Fibroblast of the conjunctiva (primary cell): ENCODE measurements at regions not wholly inside any gene's neighbourhood (a gene's known extent, or its start where the extent isn't known, plus 50 kb on each side); places are given as distances from the start of the nearest gene placed in this dataset.
"Not testable (repeated sequence)": the region's sequence is repeated elsewhere in the genome, so short reads cannot be mapped to it uniquely, and the experiment has no call there.

Experiments
- DNase-seq: peaks from one replicate; pipeline ENCODE4 v3.0.0-alpha.2; 2010; ENCODE audit warnings: low read depth

GRCh38 chr16:80121522-80121909 lies 419.3 kb upstream of the DYNLRB2 start:
- DNase-seq: no peak

- DNase-seq: no peak
These were observed 419.8 kb upstream of the DYNLRB2 start for GRCh38 chr16:80120899-80121521.

- no peak for DNase-seq
These were observed 423.1 kb upstream of the DYNLRB2 start for GRCh38 chr16:80117556-80118130.

GRCh38 chr16:80116711-80117110 lies 424.1 kb upstream of the DYNLRB2 start:
- no peak for DNase-seq

GRCh38 chr16:80114699-80115098 lies 426.1 kb upstream of the DYNLRB2 start:
- no peak for DNase-seq

GRCh38 chr16:80113873-80114574 lies 426.8 kb upstream of the DYNLRB2 start:
- DNase-seq: no peak

GRCh38 chr16:80109581-80109980 lies 431.2 kb upstream of the DYNLRB2 start:
- no peak for DNase-seq

- DNase-seq: no peak
These were observed 432.9 kb upstream of the DYNLRB2 start for GRCh38 chr16:80107900-80108299.

- DNase-seq: no peak
These were observed 435.0 kb upstream of the DYNLRB2 start for GRCh38 chr16:80105751-80106150.

GRCh38 chr16:80105160-80105559 lies 435.6 kb upstream of the DYNLRB2 start:
- no peak for DNase-seq

- no peak for DNase-seq
These were observed 436.4 kb upstream of the DYNLRB2 start for GRCh38 chr16:80104401-80104800.

GRCh38 chr16:80103463-80103862 lies 437.3 kb upstream of the DYNLRB2 start:
- DNase-seq: no peak

GRCh38 chr16:80100846-80101451 lies 439.8 kb upstream of the DYNLRB2 start:
- DNase-seq: no peak

GRCh38 chr16:80100186-80100585 lies 440.6 kb upstream of the DYNLRB2 start:
- no peak for DNase-seq

- DNase-seq: no peak
These were observed 443.7 kb upstream of the DYNLRB2 start for GRCh38 chr16:80097098-80097497.

GRCh38 chr16:80092681-80093080 lies 448.1 kb upstream of the DYNLRB2 start:
- no peak for DNase-seq

GRCh38 chr16:80091453-80091852 lies 449.3 kb upstream of the DYNLRB2 start:
- not testable (repeated sequence) for DNase-seq

- no peak for DNase-seq
These were observed 455.2 kb upstream of the DYNLRB2 start for GRCh38 chr16:80085606-80086005.

- peak; percentile 9 for DNase-seq
These were observed 456.2 kb upstream of the DYNLRB2 start for GRCh38 chr16:80084614-80085013.

GRCh38 chr16:80084163-80084562 lies 456.6 kb upstream of the DYNLRB2 start:
- DNase-seq: no peak

GRCh38 chr16:80082906-80083305 lies 457.9 kb upstream of the DYNLRB2 start:
- DNase-seq: no peak

GRCh38 chr16:80081846-80082245 lies 458.9 kb upstream of the DYNLRB2 start:
- DNase-seq: no peak

GRCh38 chr16:80080287-80080851 lies 460.4 kb upstream of the DYNLRB2 start:
- DNase-seq: no peak
